Kidney epithelial cell (primary cell): ENCODE measurements at regions not wholly inside any gene's neighbourhood (a gene's known extent, or its start where the extent isn't known, plus 50 kb on each side); places are given as distances from the start of the nearest gene placed in this dataset.

Source experiments
- DNase-seq: peaks from one replicate; pipeline ENCODE4 v3.0.0-alpha.2; 2010; ENCODE audit warnings: low read depth
- H3K27me3 ChIP-seq: 2 replicates; pipeline ENCODE4 v1.6.0; 2011; ENCODE audit warnings: low read length; ENCODE audit not compliant: control insufficient read depth, insufficient read depth
- H3K36me3 ChIP-seq: 2 replicates; pipeline ENCODE4 v1.5.1; 2011; ENCODE audit warnings: low read length; ENCODE audit not compliant: control insufficient read depth, insufficient read depth
- H3K4me3 ChIP-seq: 2 replicates; pipeline ENCODE4 v1.5.1; 2011; ENCODE audit warnings: low read depth, mild to moderate bottlenecking, control low read depth, low read length
- CTCF ChIP-seq: IDR thresholded peaks from 2 replicates; pipeline ENCODE4 v1.5.1; 2011; ENCODE audit warnings: mild to moderate bottlenecking, moderate library complexity, low read length, control low read depth, inconsistent platforms; ENCODE audit not compliant: insufficient read depth, poor library complexity, severe bottlenecking

GRCh38 chr15:69552057-69552815, 99.6 kb downstream of the RPLP1 start:
- H3K36me3 ChIP-seq = no peaks in the 10 kb centered on the region
- no peak overlapping the region for H3K4me3 ChIP-seq
- no peak for DNase-seq
- no peak for TF ChIP-seq CTCF
- peaks cover 3% of the 10 kb centered on the region for H3K27me3 ChIP-seq

GRCh38 chr15:69553686-69554085, 101.1 kb downstream of the RPLP1 start:
- no peak for DNase-seq
- H3K4me3 ChIP-seq = no peak overlapping the region
- no peaks in the 10 kb centered on the region for H3K36me3 ChIP-seq
- no peak for TF ChIP-seq CTCF
- H3K27me3 ChIP-seq = peaks cover 3% of the 10 kb centered on the region

GRCh38 chr15:69554279-69554961, 101.8 kb downstream of the RPLP1 start:
- H3K36me3 ChIP-seq = no peaks in the 10 kb centered on the region
- H3K4me3 ChIP-seq = no peak overlapping the region
- H3K27me3 ChIP-seq = peaks cover 3% of the 10 kb centered on the region
- TF ChIP-seq CTCF = no peak
- no peak for DNase-seq

GRCh38 chr15:69555080-69555479, 102.5 kb downstream of the RPLP1 start:
- TF ChIP-seq CTCF = no peak
- no peaks in the 10 kb centered on the region for H3K36me3 ChIP-seq
- DNase-seq = no peak
- no peak overlapping the region for H3K4me3 ChIP-seq
- H3K27me3 ChIP-seq = no peaks in the 10 kb centered on the region

GRCh38 chr15:69556344-69556743, 103.7 kb downstream of the RPLP1 start:
- H3K4me3 ChIP-seq = no peak overlapping the region
- H3K27me3 ChIP-seq = no peaks in the 10 kb centered on the region
- no peak for TF ChIP-seq CTCF
- DNase-seq = no peak
- no peaks in the 10 kb centered on the region for H3K36me3 ChIP-seq
